HEK293T (cell line): ENCODE measurements at regions not wholly inside any gene's neighbourhood (a gene's known extent, or its start where the extent isn't known, plus 50 kb on each side); places are given as distances from the start of the nearest gene placed in this dataset.

Experiments
- CTCF ChIA-PET: fragments of 350-600 bp; formaldehyde crosslinking; extraction: SDS; loops from one replicate; lab custom pipeline; 2021; ENCODE audit warnings: antibody characterized with exemption, inconsistent platforms; lab: Yijun Ruan, JAX
- POLR2A ChIA-PET: fragments of 350-600 bp; formaldehyde crosslinking; extraction: SDS; loops from one replicate; lab custom pipeline; 2020; ENCODE audit warnings: antibody characterized with exemption, inconsistent platforms; lab: Yijun Ruan, JAX
- DNase-seq: peaks from one replicate; pipeline ENCODE4 v3.0.0; 2012; ENCODE audit warnings: mixed read lengths; ENCODE audit errors: extremely low spot score
- ARNT ChIP-seq: fragments of 450-650 bp; IDR thresholded peaks from 2 replicates; pipeline ENCODE4 v1.6.1; 2017; ENCODE audit warnings: mild to moderate bottlenecking
- BHLHE40 ChIP-seq: fragments of 450-650 bp; IDR thresholded peaks from 2 replicates; pipeline ENCODE4 v1.6.1; 2016; ENCODE audit warnings: mild to moderate bottlenecking, moderate library complexity, borderline replicate concordance
- CTBP1 ChIP-seq: fragments of 450-650 bp; IDR thresholded peaks from 2 replicates; pipeline ENCODE4 v1.6.1; 2016; ENCODE audit warnings: borderline replicate concordance
- ELF4 ChIP-seq: fragments of 450-650 bp; IDR thresholded peaks from 2 replicates; pipeline ENCODE4 v1.6.1; 2017; ENCODE audit warnings: antibody characterized with exemption
- FOXA1 ChIP-seq: fragments of 450-650 bp; IDR thresholded peaks from 2 replicates; pipeline ENCODE4 v1.6.1; 2016; ENCODE audit warnings: mild to moderate bottlenecking
- FOXK2 ChIP-seq: fragments of 450-650 bp; IDR thresholded peaks from 2 replicates; pipeline ENCODE4 v1.6.1; 2016; ENCODE audit warnings: mild to moderate bottlenecking
- FOXM1 ChIP-seq: fragments of 450-650 bp; IDR thresholded peaks from 2 replicates; pipeline ENCODE4 v1.6.1; 2017; ENCODE audit warnings: mild to moderate bottlenecking, borderline replicate concordance
- HDGF ChIP-seq: fragments of 450-650 bp; IDR thresholded peaks from 2 replicates; pipeline ENCODE4 v1.6.1; 2017; ENCODE audit warnings: antibody characterized with exemption, borderline replicate concordance
- L3MBTL2 ChIP-seq: fragments of 450-650 bp; conservative IDR thresholded peaks from 2 replicates; pipeline ENCODE4 v1.6.1; 2016; ENCODE audit warnings: mild to moderate bottlenecking
- LEF1 ChIP-seq: fragments of 450-650 bp; IDR thresholded peaks from 2 replicates; pipeline ENCODE4 v1.6.1; 2017; ENCODE audit warnings: mild to moderate bottlenecking, borderline replicate concordance
- NFRKB ChIP-seq: fragments of 450-650 bp; IDR thresholded peaks from 2 replicates; pipeline ENCODE4 v1.6.1; 2016; ENCODE audit warnings: mild to moderate bottlenecking, moderate library complexity
- PKNOX1 ChIP-seq: fragments of 450-650 bp; IDR thresholded peaks from 2 replicates; pipeline ENCODE4 v1.6.1; 2016
- SP1 ChIP-seq: fragments of 450-650 bp; IDR thresholded peaks from 2 replicates; pipeline ENCODE4 v1.6.1; 2017
- SUZ12 ChIP-seq: fragments of 450-650 bp; IDR thresholded peaks from 2 replicates; pipeline ENCODE4 v1.6.1; 2016; ENCODE audit warnings: mild to moderate bottlenecking
- TARDBP ChIP-seq: fragments of 450-650 bp; IDR thresholded peaks from 2 replicates; pipeline ENCODE4 v1.6.1; 2016
- ZNF384 ChIP-seq: fragments of 450-650 bp; IDR thresholded peaks from 2 replicates; pipeline ENCODE4 v1.6.1; 2016

- ChIA-PET POLR2A (no interaction called here), CTCF (no interaction called here)
- TF ChIP-seq NFRKB (no peak), CTBP1 (no peak), LEF1 (no peak), TARDBP (no peak), FOXM1 (no peak), ZNF384 (no peak), BHLHE40 (no peak), ARNT (no peak)
- no peak for DNase-seq
These were observed 77.4 kb downstream of the RMI2 start for GRCh38 chr16:11422381-11423314.

GRCh38 chr16:11423315-11424117 lies 78.3 kb downstream of the RMI2 start:
- POLR2A ChIA-PET: no interaction called here
- TF ChIP-seq HDGF (no peak), FOXA1 (no peak), PKNOX1 (no peak)
- CTCF ChIA-PET: no interaction called here
- no peak for DNase-seq

GRCh38 chr16:11424118-11424460 lies 78.8 kb downstream of the RMI2 start:
- CTCF ChIA-PET: interaction anchor here (1.2 kb wide), 1 partner anchor 9 kb away, joined by 3 read pairs; no protein-coding TSS in a partner anchor
- POLR2A ChIA-PET: no interaction called here

GRCh38 chr16:11425140-11425539 lies 79.9 kb downstream of the RMI2 start:
- ChIA-PET POLR2A (no interaction called here), CTCF (interaction anchor here (0.6 to 1.2 kb wide), 3 partner anchors 10 to 454 kb away, joined by 3 read pairs; no protein-coding TSS in a partner anchor)
- no peak for DNase-seq
- TF ChIP-seq L3MBTL2: no peak
- no peak for TF ChIP-seq FOXK2
- TF ChIP-seq BHLHE40: no peak

More at GRCh38 chr16:11424118-11424460, 78.8 kb downstream of the RMI2 start:
- DNase-seq: no peak
- no peak for TF ChIP-seq SP1
- TF ChIP-seq BHLHE40: no peak
- TF ChIP-seq FOXK2: no peak
- TF ChIP-seq HDGF: no peak
- no peak for TF ChIP-seq FOXM1
- TF ChIP-seq CTBP1: no peak
- TF ChIP-seq L3MBTL2: no peak
- no peak for TF ChIP-seq LEF1
- TF ChIP-seq PKNOX1: no peak
- no peak for TF ChIP-seq ELF4
- TF ChIP-seq ARNT: no peak
- TF ChIP-seq NFRKB: no peak
- TF ChIP-seq SUZ12: no peak
- TF ChIP-seq FOXA1: no peak
- TF ChIP-seq TARDBP: no peak
- TF ChIP-seq ZNF384: no peak

- CTCF ChIA-PET: no interaction called here
- POLR2A ChIA-PET: no interaction called here
- no peak for DNase-seq
- no peak for TF ChIP-seq CTBP1
- no peak for TF ChIP-seq L3MBTL2
- TF ChIP-seq HDGF: no peak
- no peak for TF ChIP-seq LEF1
- TF ChIP-seq ARNT: no peak
- no peak for TF ChIP-seq TARDBP
- TF ChIP-seq SP1: no peak
- TF ChIP-seq ELF4: no peak
- no peak for TF ChIP-seq FOXK2
- no peak for TF ChIP-seq BHLHE40
- no peak for TF ChIP-seq FOXM1
- TF ChIP-seq FOXA1: no peak
- no peak for TF ChIP-seq PKNOX1
- no peak for TF ChIP-seq SUZ12
These were observed 83.3 kb downstream of the RMI2 start for GRCh38 chr16:11428623-11428953.

GRCh38 chr16:11429123-11429522 lies 83.9 kb downstream of the RMI2 start:
- DNase-seq: no peak
- CTCF ChIA-PET: no interaction called here
- no peak for TF ChIP-seq HDGF
- no peak for TF ChIP-seq SP1
- TF ChIP-seq FOXK2: no peak
- TF ChIP-seq BHLHE40: no peak
- TF ChIP-seq NFRKB: no peak
- TF ChIP-seq PKNOX1: no peak
- no peak for TF ChIP-seq ARNT
- TF ChIP-seq FOXM1: no peak
- TF ChIP-seq ELF4: no peak
- POLR2A ChIA-PET: no interaction called here
